ENCODE measurements at regions not wholly inside any gene's neighbourhood (a gene's known extent, or its start where the extent isn't known, plus 50 kb on each side); places are given as distances from the start of the nearest gene placed in this dataset.

GRCh38 chrX:42247241-42247640, 323.9 kb upstream of the CASK start:
- TF ChIP-seq, protein P1, sequence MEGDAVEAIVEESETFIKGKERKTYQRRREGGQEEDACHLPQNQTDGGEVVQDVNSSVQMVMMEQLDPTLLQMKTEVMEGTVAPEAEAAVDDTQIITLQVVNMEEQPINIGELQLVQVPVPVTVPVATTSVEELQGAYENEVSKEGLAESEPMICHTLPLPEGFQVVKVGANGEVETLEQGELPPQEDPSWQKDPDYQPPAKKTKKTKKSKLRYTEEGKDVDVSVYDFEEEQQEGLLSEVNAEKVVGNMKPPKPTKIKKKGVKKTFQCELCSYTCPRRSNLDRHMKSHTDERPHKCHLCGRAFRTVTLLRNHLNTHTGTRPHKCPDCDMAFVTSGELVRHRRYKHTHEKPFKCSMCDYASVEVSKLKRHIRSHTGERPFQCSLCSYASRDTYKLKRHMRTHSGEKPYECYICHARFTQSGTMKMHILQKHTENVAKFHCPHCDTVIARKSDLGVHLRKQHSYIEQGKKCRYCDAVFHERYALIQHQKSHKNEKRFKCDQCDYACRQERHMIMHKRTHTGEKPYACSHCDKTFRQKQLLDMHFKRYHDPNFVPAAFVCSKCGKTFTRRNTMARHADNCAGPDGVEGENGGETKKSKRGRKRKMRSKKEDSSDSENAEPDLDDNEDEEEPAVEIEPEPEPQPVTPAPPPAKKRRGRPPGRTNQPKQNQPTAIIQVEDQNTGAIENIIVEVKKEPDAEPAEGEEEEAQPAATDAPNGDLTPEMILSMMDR (IDR thresholded peaks at IDR 0.05): no peak
- TF ChIP-seq POLR2A (IDR thresholded peaks at IDR 0.05) (no peak), EP300 (IDR thresholded peaks at IDR 0.05) (no peak)

Data from tibial nerve (tissue), 4 donors.